Endothelial cell of umbilical vein (primary cell): ENCODE measurements at regions not wholly inside any gene's neighbourhood (a gene's known extent, or its start where the extent isn't known, plus 50 kb on each side); places are given as distances from the start of the nearest gene placed in this dataset.

Experiments
- BruUV-seq: library from RNA; stranded (reverse); fragments of 400-500 nt; replicated peaks from 2 replicates; lab custom pipeline; 2021; lab: Mats Ljungman, UMichigan
- CTCF ChIA-PET: fragments of 300-600, 350-600 bp; sonication (Branson Sonifier 250); formaldehyde crosslinking; loops from one replicate; lab custom pipeline; 2021; ENCODE audit warnings: antibody characterized with exemption, inconsistent platforms; lab: Charles Lee
- POLR2A ChIA-PET: fragments of 300-600, 350-600 bp; sonication (Branson Sonifier 250); formaldehyde crosslinking; loops from one replicate; lab custom pipeline; 2021; ENCODE audit warnings: antibody characterized with exemption, inconsistent platforms; lab: Charles Lee
- DNase-seq: peaks from one replicate; pipeline ENCODE4 v3.0.0-alpha.2; 2011; ENCODE audit warnings: low read depth, low spot score
- FAIRE-seq: peaks from 2 replicates; lab custom pipeline; 2011; peaks lifted over from hg19 to GRCh38; lab: Jason Lieb, UNC
- H2AFZ ChIP-seq: 2 replicates; pipeline ENCODE4 v1.6.0; 2012; ENCODE audit warnings: low read depth, low read length, control low read depth, inconsistent platforms
- H3K27ac ChIP-seq: 2 replicates; pipeline ENCODE4 v1.5.1; 2011; ENCODE audit warnings: low read depth, mild to moderate bottlenecking, control low read depth, low read length, moderate library complexity; ENCODE audit not compliant: insufficient read depth
- H3K27me3 ChIP-seq, 2 experiments: 2 replicates each; pipeline versions ENCODE4 v1.6.0 to v1.6.1; 2011; ENCODE audit warnings: low read length in 2 of 2, mixed read lengths in 1 of 2; ENCODE audit not compliant: control insufficient read depth in 2 of 2, insufficient read depth in 2 of 2
- H3K36me3 ChIP-seq, 2 experiments: 2 replicates in 1 of 2; 3 replicates in 1 of 2; pipeline ENCODE4 v1.5.1; 2011; ENCODE audit warnings: low read length in 2 of 2, mild to moderate bottlenecking in 1 of 2, moderate library complexity in 1 of 2; ENCODE audit not compliant: control insufficient read depth in 2 of 2, insufficient read depth in 2 of 2; ENCODE audit errors: extremely low read depth in 1 of 2
- H3K4me1 ChIP-seq: 3 replicates; pipeline ENCODE4 v1.5.1; 2011; ENCODE audit warnings: mild to moderate bottlenecking, low read length; ENCODE audit not compliant: control insufficient read depth, insufficient read depth; ENCODE audit errors: extremely low read depth
- H3K4me2 ChIP-seq: 2 replicates; pipeline ENCODE4 v1.6.1; 2011; ENCODE audit warnings: low read length, control low read depth, mixed read lengths; ENCODE audit not compliant: insufficient read depth
- H3K4me3 ChIP-seq, 3 experiments: fragments of 200-600 bp in 1 of 3; sonication (generic), shearing (Covaris generic) in 1 of 3; replicated peaks in 1 of 3; 2 replicates each; pipeline ENCODE4 v1.5.1; 2011 to 2016; ENCODE audit warnings: control low read depth in 3 of 3, low read length in 3 of 3, mild to moderate bottlenecking in 2 of 3, inconsistent platforms in 1 of 3, low read depth in 1 of 3, moderate library complexity in 1 of 3; ENCODE audit not compliant: insufficient read depth in 1 of 3
- H3K79me2 ChIP-seq: 2 replicates; pipeline ENCODE4 v1.6.0; 2012; ENCODE audit warnings: low read length, inconsistent platforms; ENCODE audit not compliant: control insufficient read depth, insufficient read depth
- H3K9ac ChIP-seq: replicated peaks from 2 replicates; pipeline ENCODE3; 2011; ENCODE audit warnings: low read length, control low read depth; ENCODE audit not compliant: insufficient read depth; ENCODE audit errors: extremely low read depth
- H3K9me1 ChIP-seq: replicated peaks from 3 replicates; pipeline ENCODE4 v1.6.0; 2011; ENCODE audit warnings: mild to moderate bottlenecking, low read length; ENCODE audit not compliant: control insufficient read depth, insufficient read depth; ENCODE audit errors: extremely low read depth
- H3K9me3 ChIP-seq: replicated peaks from 2 replicates; pipeline ENCODE4 v1.5.1; 2012; ENCODE audit warnings: low read length, inconsistent platforms; ENCODE audit not compliant: control insufficient read depth, insufficient read depth
- H4K20me1 ChIP-seq: replicated peaks from 2 replicates; pipeline ENCODE3; 2011; ENCODE audit warnings: mild to moderate bottlenecking, low read length; ENCODE audit not compliant: control insufficient read depth, insufficient read depth; ENCODE audit errors: extremely low read depth
- FOS ChIP-seq: IDR thresholded peaks from 2 replicates; pipeline ENCODE4 v1.6.1; 2011; ENCODE audit warnings: mild to moderate bottlenecking, low read length, moderate library complexity, borderline replicate concordance; ENCODE audit not compliant: insufficient read depth
- GATA2 ChIP-seq: IDR thresholded peaks from 2 replicates; pipeline ENCODE4 v1.7.0; 2011; ENCODE audit warnings: low read depth, mild to moderate bottlenecking, moderate library complexity, mixed read lengths, low read length; ENCODE audit not compliant: insufficient read length, insufficient read depth
- JUN ChIP-seq: IDR thresholded peaks from 2 replicates; pipeline ENCODE4 v1.6.1; 2011; ENCODE audit warnings: borderline replicate concordance, low read depth; ENCODE audit not compliant: insufficient read length, insufficient read depth
- MYC ChIP-seq: IDR thresholded peaks from one replicate; pipeline ENCODE4 v1.6.1; 2011; ENCODE audit warnings: mild to moderate bottlenecking, low read depth, low read length
- POLR2A ChIP-seq: IDR thresholded peaks from 2 replicates; pipeline ENCODE4 v1.6.1; 2012; ENCODE audit warnings: low read depth, mild to moderate bottlenecking, control low read depth, low read length
- POLR2AphosphoS5 ChIP-seq: IDR thresholded peaks from 2 replicates; pipeline ENCODE4 v1.6.1; 2012; ENCODE audit warnings: low read depth, mild to moderate bottlenecking, control low read depth, low read length, moderate library complexity; ENCODE audit not compliant: insufficient read depth
- dilution Hi-C: fragments of 300-500 bp; cut with MboI; formaldehyde crosslinking; loops from one replicate; pipeline ENCODE4 v1.15.0; 2019; ENCODE audit warnings: low sequenced_read_pairs; ENCODE audit not compliant: extremely low pct_ligation_motif_present
- intact Hi-C: fragments of 100-400 bp; cut with micrococcal nuclease; formaldehyde crosslinking; loops from one replicate; pipeline ENCODE4 v1.10.0; 2022
- TF ChIP-seq, protein P1 (sequence below): IDR thresholded peaks from 2 replicates; pipeline ENCODE4 v1.6.1; 2011; ENCODE audit not compliant: insufficient read depth, insufficient read length
- TF ChIP-seq, protein P2 (sequence below), 2 donors: IDR thresholded peaks; 1 replicate in 1 of 2; 2 replicates in 1 of 2; pipeline ENCODE4 v1.5.1; 2011; ENCODE audit warnings: low read length in 2 of 2, mild to moderate bottlenecking in 2 of 2, moderate library complexity in 2 of 2, control low read depth in 1 of 2, inconsistent platforms in 1 of 2, low read depth in 1 of 2; ENCODE audit not compliant: insufficient read depth in 1 of 2; ENCODE audit errors: extremely low read depth in 1 of 2

DNA sequence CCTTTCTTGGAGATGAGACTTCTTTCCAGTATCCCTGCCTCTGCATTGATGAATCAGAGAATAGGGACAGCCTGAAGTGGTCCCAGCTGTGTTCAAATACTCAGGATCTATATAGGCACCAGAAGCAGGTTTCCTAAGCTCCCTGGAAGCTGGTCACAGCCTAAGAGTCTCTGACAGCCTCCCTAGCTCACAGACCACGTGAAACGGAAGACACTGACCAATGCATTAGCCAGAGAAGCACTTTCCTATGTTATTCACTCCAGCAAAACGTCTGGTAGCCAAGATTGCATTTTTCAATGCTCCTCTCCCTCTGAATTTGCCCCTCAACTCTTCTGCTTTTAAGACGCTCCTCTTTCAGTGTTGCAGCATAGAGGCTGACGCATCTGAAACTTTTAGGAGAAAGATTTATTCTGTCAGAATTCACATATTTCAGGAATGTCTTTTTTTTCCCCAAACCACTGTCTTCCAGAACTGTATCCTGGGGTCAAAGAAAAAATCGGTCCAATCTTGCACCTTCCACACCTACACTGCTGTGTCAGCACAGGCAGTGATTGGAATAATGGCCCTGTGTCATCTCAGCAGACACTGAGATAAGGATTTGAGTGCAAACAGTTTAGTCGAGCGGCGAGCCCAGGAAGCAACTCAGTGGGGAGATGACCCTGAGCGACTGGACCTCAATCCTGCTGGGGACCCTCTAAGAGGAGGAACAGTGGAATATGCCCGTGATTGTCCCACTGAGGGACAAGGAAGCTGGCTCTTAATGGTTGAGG lies 109.4 kb downstream of the SMIM20 start:
- no peak for DNase-seq
- H3K4me2 ChIP-seq = no peak overlapping the region
- intact Hi-C loops = no loop called here

More for the DNA sequence above, 109.4 kb downstream of the SMIM20 start:
- Histone ChIP-seq H3K4me1 (peaks cover 5% of the 10 kb centered on the region), H2AFZ (no peak overlapping the region), H3K79me2 (no peaks in the 10 kb centered on the region), H4K20me1 (no peaks in the 10 kb centered on the region), H3K9me3 (no peaks in the 10 kb centered on the region), H3K27ac (no peak overlapping the region), H3K27me3 (peaks cover 0 to 4% of the 10 kb centered on the region in 2 experiments), H3K9me1 (no peaks in the 10 kb centered on the region), H3K4me3 (no peak overlapping the region), H3K9ac (no peak overlapping the region), H3K36me3 (no peaks in the 10 kb centered on the region)
- BruUV-seq = no TSS peak
- no peak for FAIRE-seq
- TF ChIP-seq, protein P1, sequence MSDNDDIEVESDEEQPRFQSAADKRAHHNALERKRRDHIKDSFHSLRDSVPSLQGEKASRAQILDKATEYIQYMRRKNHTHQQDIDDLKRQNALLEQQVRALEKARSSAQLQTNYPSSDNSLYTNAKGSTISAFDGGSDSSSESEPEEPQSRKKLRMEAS = no peak
- TF ChIP-seq GATA2 = no peak
- TF ChIP-seq, protein P2, sequence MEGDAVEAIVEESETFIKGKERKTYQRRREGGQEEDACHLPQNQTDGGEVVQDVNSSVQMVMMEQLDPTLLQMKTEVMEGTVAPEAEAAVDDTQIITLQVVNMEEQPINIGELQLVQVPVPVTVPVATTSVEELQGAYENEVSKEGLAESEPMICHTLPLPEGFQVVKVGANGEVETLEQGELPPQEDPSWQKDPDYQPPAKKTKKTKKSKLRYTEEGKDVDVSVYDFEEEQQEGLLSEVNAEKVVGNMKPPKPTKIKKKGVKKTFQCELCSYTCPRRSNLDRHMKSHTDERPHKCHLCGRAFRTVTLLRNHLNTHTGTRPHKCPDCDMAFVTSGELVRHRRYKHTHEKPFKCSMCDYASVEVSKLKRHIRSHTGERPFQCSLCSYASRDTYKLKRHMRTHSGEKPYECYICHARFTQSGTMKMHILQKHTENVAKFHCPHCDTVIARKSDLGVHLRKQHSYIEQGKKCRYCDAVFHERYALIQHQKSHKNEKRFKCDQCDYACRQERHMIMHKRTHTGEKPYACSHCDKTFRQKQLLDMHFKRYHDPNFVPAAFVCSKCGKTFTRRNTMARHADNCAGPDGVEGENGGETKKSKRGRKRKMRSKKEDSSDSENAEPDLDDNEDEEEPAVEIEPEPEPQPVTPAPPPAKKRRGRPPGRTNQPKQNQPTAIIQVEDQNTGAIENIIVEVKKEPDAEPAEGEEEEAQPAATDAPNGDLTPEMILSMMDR (IDR thresholded peaks at IDR 0.05; ENCODE audit: extremely low read depth in 1 of 2, insufficient read depth in 1 of 2, low read depth in 1 of 2, low read length in 2 of 2) = no peak
- TF ChIP-seq FOS = no peak
- TF ChIP-seq POLR2A = no peak
- TF ChIP-seq JUN = no peak
- TF ChIP-seq MYC = no peak
- no peak for TF ChIP-seq POLR2AphosphoS5
- dilution Hi-C loops = no loop called here
- ChIA-PET CTCF (no interaction called here), POLR2A (no interaction called here)
